Ovary (tissue), 7 donors: ENCODE measurements at regions not wholly inside any gene's neighbourhood (a gene's known extent, or its start where the extent isn't known, plus 50 kb on each side); places are given as distances from the start of the nearest gene placed in this dataset.

Source experiments
- DNase-seq, 5 donors: peaks; one replicate each; pipeline ENCODE4 v3.0.0-alpha.2; 2019 to 2020
- H3K27ac ChIP-seq, 2 donors: fragments of 200-600 bp; one replicate each; pipeline versions ENCODE4 v1.5.1 to v1.8.0; 2019 to 2022
- H3K27me3 ChIP-seq: fragments of 200-600 bp; one replicate; pipeline ENCODE4 v1.8.0; 2022
- H3K36me3 ChIP-seq: fragments of 200-600 bp; sonication (generic); one replicate; pipeline ENCODE4 v1.5.1; 2019
- H3K4me1 ChIP-seq: one replicate; pipeline ENCODE4 v1.8.1; 2013; ENCODE audit warnings: mild to moderate bottlenecking, moderate library complexity; ENCODE audit not compliant: insufficient read depth
- H3K4me3 ChIP-seq: fragments of 200-600 bp; sonication (generic); one replicate; pipeline ENCODE4 v1.5.1; 2017
- H3K9me3 ChIP-seq, 2 donors: fragments of 200-600 bp in 1 of 2; sonication (generic) in 1 of 2; one replicate each; pipeline versions ENCODE4 v1.5.1 to v1.8.1; 2013 to 2019; ENCODE audit warnings: mild to moderate bottlenecking in 1 of 2, moderate library complexity in 1 of 2
- EP300 ChIP-seq: sonication (generic); formaldehyde crosslinking; IDR thresholded peaks from one replicate; pipeline ENCODE4 v1.6.1; 2017; ENCODE audit warnings: antibody characterized with exemption
- POLR2A ChIP-seq: fragments of 450-650 bp; IDR thresholded peaks from one replicate; pipeline ENCODE4 v1.6.1; 2017; ENCODE audit warnings: antibody characterized with exemption, mild to moderate bottlenecking, moderate library complexity
- WGBS, 3 donors: extraction: QIAGEN DNeasy Blood & Tissue Kit in 1 of 3; methylation state at CpG; one replicate each; pipeline versions ENCODE4 v1.1.5 to v1.1.7; 2013 to 2017; 5-methylcytosine and 5-hydroxymethylcytosine counted together
- intact Hi-C, 4 donors: fragments of 100-400 bp; cut with DNase I; formaldehyde crosslinking; loops; one replicate each; pipeline versions ENCODE4 v1.11.0 to v1.15.1; 2022 to 2023
- TF ChIP-seq, protein P1 (sequence below), 3 donors: fragments of 450-650 bp in 2 of 3; fragments of 200-600 bp in 1 of 3; IDR thresholded peaks; one replicate each; pipeline versions ENCODE4 v1.5.1 to v1.8.0; 2016 to 2022; ENCODE audit warnings: antibody characterized with exemption in 3 of 3, mild to moderate bottlenecking in 1 of 3
- donor health status: DM: no; HTN: no; CAD: no; lungs with moderate emphysema.
- donor health status: DM: no; HTN: no; CAD: no.
- donor health status: Bipolar disorder and iron deficiency.
- donor health status: DM: no; HTN: no; CAD: no.
- donor health status: DM: yes; HTN: yes; CAD: no.

DNA sequence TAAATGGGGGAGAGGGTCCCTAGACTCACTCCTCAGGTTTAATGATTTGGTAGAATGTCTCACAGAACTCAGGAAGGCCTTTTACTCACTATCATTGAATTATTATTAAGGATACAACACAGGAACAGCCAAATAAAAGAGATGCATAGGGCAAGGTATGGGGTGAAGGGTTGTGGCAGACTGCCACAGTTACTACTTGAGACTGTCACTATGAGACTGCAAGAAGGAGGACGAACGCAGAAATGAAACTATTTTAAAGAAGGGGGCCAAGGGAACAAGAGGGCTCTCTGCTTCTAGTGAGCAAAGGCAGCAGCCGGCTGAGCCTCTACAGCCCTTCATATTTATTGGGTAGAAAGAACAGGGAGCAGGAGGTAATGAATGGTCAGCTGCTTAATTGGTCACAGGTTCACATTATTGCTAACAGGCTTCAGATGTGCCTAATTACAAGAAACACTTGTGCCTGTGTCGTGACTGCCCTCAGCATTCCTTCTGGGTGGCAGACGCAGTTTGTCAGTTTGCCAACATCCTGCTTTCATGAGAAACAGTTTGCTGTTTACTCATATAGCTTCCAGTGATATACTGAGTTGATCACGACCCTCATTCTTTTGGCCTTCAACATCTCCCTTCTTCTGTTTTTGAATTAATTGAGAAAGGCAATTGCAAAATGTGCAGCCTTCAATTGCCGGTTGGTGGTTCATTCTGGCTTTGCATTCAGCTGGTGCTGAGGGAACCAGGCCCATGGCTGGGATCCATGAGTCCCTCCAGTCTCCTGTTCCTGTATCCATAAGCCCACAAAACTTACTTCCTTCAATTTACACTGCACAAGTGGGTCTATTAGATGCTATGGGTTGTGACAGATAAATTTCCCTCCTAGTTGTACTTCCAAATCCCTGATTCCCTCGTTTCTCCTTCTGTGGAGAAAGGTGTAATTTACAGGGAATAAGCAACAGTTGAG is 82.8 kb upstream of the PLEKHG7 start:
- H3K27me3 ChIP-seq, result no peaks in the 10 kb centered on the region
- H3K36me3 ChIP-seq, result no peaks in the 10 kb centered on the region
- DNase-seq, result no peak
- H3K4me3 ChIP-seq, result no peak overlapping the region
- H3K4me1 ChIP-seq, result no peaks in the 10 kb centered on the region
- intact Hi-C loops, result no loop called here
- H3K9me3 ChIP-seq, result no peaks in the 10 kb centered on the region
- TF ChIP-seq POLR2A, result no peak
- TF ChIP-seq, protein P1, sequence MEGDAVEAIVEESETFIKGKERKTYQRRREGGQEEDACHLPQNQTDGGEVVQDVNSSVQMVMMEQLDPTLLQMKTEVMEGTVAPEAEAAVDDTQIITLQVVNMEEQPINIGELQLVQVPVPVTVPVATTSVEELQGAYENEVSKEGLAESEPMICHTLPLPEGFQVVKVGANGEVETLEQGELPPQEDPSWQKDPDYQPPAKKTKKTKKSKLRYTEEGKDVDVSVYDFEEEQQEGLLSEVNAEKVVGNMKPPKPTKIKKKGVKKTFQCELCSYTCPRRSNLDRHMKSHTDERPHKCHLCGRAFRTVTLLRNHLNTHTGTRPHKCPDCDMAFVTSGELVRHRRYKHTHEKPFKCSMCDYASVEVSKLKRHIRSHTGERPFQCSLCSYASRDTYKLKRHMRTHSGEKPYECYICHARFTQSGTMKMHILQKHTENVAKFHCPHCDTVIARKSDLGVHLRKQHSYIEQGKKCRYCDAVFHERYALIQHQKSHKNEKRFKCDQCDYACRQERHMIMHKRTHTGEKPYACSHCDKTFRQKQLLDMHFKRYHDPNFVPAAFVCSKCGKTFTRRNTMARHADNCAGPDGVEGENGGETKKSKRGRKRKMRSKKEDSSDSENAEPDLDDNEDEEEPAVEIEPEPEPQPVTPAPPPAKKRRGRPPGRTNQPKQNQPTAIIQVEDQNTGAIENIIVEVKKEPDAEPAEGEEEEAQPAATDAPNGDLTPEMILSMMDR (IDR thresholded peaks at IDR 0.05), result no peak
- no peak for TF ChIP-seq EP300
- no peak overlapping the region for H3K27ac ChIP-seq
- 68 to 71% (median 68%) methylated on average over 8 of the region's 8 CpGs for WGBS, 3 donors

DNA sequence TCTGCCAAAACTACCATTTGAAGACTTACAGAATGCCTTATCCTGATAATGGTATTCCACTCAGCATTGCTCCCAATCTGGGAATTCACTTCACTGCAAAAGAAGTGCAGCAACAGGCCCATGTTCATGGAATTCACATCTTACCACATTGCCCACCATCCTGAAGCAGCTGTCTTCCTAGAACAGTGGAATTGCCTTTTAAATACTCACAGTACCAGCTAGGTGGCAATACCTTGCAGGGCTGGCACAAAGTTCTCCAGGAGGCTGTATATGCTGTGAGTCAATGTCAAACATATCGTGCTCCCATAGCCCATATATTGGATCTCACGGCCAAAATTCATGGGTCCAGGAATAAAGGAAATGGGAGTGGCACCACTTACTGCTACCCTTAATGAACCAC is 83.8 kb upstream of the PLEKHG7 start:
- Histone ChIP-seq H3K9me3 (no peaks in the 10 kb centered on the region), H3K4me3 (no peak overlapping the region), H3K27ac (no peak overlapping the region), H3K36me3 (no peaks in the 10 kb centered on the region), H3K27me3 (no peaks in the 10 kb centered on the region), H3K4me1 (no peaks in the 10 kb centered on the region)
- DNase-seq, result no peak
- 90 to 98% (median 92%) methylated on average over 2 of the region's 2 CpGs for WGBS, 3 donors
- intact Hi-C loops, result no loop called here
- TF ChIP-seq EP300 (no peak), POLR2A (no peak)
- TF ChIP-seq, protein P1 (IDR thresholded peaks at IDR 0.05), result no peak

DNA sequence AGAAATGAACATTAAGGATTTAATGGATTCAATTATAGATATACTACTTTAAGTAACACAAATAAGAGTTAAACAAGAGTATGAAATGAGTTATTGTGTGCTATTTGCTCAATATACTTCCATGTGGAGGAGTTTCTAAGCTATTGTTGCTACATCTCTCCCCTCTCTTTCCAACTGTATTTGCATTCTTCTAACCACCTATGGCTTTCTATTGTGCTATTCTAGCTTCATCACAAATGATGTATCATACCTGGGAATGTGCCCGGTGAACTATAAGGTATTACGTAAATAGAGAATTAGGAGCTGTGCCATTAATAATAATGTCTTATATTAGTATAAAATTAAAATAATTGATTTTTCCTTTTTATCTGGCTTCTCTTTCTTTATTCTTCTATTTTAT is 87.1 kb upstream of the PLEKHG7 start:
- Histone ChIP-seq H3K4me3 (no peak overlapping the region), H3K27ac (no peak overlapping the region), H3K36me3 (no peaks in the 10 kb centered on the region), H3K9me3 (no peaks in the 10 kb centered on the region), H3K4me1 (no peaks in the 10 kb centered on the region), H3K27me3 (no peaks in the 10 kb centered on the region)
- DNase-seq, result no peak
- no peak for TF ChIP-seq EP300
- TF ChIP-seq POLR2A, result no peak
- TF ChIP-seq, protein P1 (IDR thresholded peaks at IDR 0.05), result no peak
- 94 to 96% (median 94%) methylated on average over 2 of the region's 2 CpGs for WGBS, 3 donors
- intact Hi-C loops, result no loop called here

DNA sequence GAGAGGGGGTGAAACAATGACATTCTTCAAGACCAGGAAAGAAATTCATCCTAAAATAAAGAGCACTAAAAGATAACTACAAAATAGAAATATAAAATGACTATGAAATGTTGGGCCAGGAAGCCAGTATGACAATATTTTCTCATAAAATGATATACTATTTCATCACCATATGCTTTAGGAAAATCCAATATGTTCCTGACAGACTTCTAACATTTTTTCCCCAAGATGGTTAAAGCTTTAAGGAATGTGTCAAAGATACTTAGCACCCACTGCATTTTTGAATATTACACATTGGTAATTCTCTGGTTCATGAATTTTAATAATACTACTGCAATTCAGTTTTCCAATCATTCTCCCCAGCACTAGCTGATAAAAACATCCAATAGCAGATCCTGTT is 87.7 kb upstream of the PLEKHG7 start:
- TF ChIP-seq EP300 (no peak), POLR2A (no peak)
- TF ChIP-seq, protein P1 (IDR thresholded peaks at IDR 0.05), result no peak
- Histone ChIP-seq H3K4me3 (no peak overlapping the region), H3K27me3 (no peaks in the 10 kb centered on the region), H3K36me3 (no peaks in the 10 kb centered on the region), H3K27ac (no peak overlapping the region), H3K4me1 (no peaks in the 10 kb centered on the region), H3K9me3 (no peaks in the 10 kb centered on the region)
- intact Hi-C loops, result no loop called here
- DNase-seq, result no peak
